PFSK-1 (cell line): ENCODE measurements at regions not wholly inside any gene's neighbourhood (a gene's known extent, or its start where the extent isn't known, plus 50 kb on each side); places are given as distances from the start of the nearest gene placed in this dataset.

Experiments used
- FOXP2 ChIP-seq: optimal IDR thresholded peaks from 2 replicates; pipeline ENCODE3; 2011; ENCODE audit warnings: borderline replicate concordance, control low read depth, inconsistent platforms; ENCODE audit not compliant: insufficient read depth; ENCODE audit errors: extremely low read length, extremely low read depth
- POLR2AphosphoS5 ChIP-seq: IDR thresholded peaks from 2 replicates; pipeline ENCODE4 v1.6.1; 2012; ENCODE audit warnings: low read depth, mild to moderate bottlenecking, control low read depth, low read length, moderate library complexity
- REST ChIP-seq, 2 experiments: IDR thresholded peaks; 2 replicates each; pipeline versions ENCODE4 v1.6.1 to v1.8.0; 2011 to 2012; ENCODE audit warnings: low read depth in 2 of 2, low read length in 2 of 2, control low read depth in 1 of 2, inconsistent platforms in 1 of 2, mild to moderate bottlenecking in 1 of 2, moderate library complexity in 1 of 2; ENCODE audit not compliant: insufficient read depth in 1 of 2
- SIN3A ChIP-seq: IDR thresholded peaks from 2 replicates; pipeline ENCODE4 v1.6.1; 2012; ENCODE audit warnings: mild to moderate bottlenecking, low read length, moderate library complexity, borderline replicate concordance; ENCODE audit not compliant: insufficient read depth
- TAF1 ChIP-seq: IDR thresholded peaks from 2 replicates; pipeline ENCODE4 v1.6.1; 2012; ENCODE audit warnings: low read length, control low read depth, borderline replicate concordance; ENCODE audit not compliant: insufficient read depth

- TF ChIP-seq POLR2AphosphoS5 (no peak), REST (IDR thresholded peaks at IDR 0.05; ENCODE audit: insufficient read depth in 1 of 2, low read depth in 2 of 2, low read length in 2 of 2) (no peak), FOXP2 (no peak), SIN3A (no peak), TAF1 (no peak)
These were observed 98.0 kb upstream of the FOXA2 start for GRCh38 chr20:22682381-22682780.
